ENCODE measurements at regions not wholly inside any gene's neighbourhood (a gene's known extent, or its start where the extent isn't known, plus 50 kb on each side); places are given as distances from the start of the nearest gene placed in this dataset.

DNA sequence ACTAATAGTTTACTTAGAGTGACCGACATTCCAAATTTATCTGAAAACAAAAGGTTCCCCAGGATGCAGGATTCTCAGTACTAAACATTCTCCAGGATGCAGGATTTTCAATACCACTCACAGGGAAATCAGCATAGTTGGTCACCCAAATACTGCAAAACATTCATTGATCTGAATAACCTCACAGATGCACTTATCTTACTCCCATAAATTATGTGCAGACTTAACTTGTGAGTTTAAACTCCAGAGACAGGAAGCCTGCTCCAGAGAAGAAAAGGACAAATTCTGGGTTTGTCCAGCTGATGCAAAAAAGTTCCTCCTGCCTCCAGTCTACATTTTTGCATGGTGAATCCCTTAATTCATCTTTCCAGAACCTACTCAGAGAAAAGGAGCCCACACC, 514.2 kb upstream of the TMEM132C start:
- TF ChIP-seq POLR2A (IDR thresholded peaks at IDR 0.05), result no peak
- TF ChIP-seq, protein P1, sequence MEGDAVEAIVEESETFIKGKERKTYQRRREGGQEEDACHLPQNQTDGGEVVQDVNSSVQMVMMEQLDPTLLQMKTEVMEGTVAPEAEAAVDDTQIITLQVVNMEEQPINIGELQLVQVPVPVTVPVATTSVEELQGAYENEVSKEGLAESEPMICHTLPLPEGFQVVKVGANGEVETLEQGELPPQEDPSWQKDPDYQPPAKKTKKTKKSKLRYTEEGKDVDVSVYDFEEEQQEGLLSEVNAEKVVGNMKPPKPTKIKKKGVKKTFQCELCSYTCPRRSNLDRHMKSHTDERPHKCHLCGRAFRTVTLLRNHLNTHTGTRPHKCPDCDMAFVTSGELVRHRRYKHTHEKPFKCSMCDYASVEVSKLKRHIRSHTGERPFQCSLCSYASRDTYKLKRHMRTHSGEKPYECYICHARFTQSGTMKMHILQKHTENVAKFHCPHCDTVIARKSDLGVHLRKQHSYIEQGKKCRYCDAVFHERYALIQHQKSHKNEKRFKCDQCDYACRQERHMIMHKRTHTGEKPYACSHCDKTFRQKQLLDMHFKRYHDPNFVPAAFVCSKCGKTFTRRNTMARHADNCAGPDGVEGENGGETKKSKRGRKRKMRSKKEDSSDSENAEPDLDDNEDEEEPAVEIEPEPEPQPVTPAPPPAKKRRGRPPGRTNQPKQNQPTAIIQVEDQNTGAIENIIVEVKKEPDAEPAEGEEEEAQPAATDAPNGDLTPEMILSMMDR (IDR thresholded peaks at IDR 0.05), result no peak
